HepG2 (cell line): ENCODE measurements at regions not wholly inside any gene's neighbourhood (a gene's known extent, or its start where the extent isn't known, plus 50 kb on each side); places are given as distances from the start of the nearest gene placed in this dataset.

Source experiments
- SP1 ChIP-seq, 2 experiments: fragments of 450-650 bp in 1 of 2; sonication (generic) in 1 of 2; formaldehyde crosslinking in 1 of 2; IDR thresholded peaks; 2 replicates each; pipeline versions ENCODE4 v1.4.0 to v1.6.1; 2016 to 2020; ENCODE audit warnings: missing genetic modification reagents in 1 of 2
- XRCC5 ChIP-seq: fragments of 200-400 bp; formaldehyde crosslinking; optimal IDR thresholded peaks from 2 replicates; pipeline ENCODE3; 2017; ENCODE audit warnings: mild to moderate bottlenecking, low read length
- ZNF124 ChIP-seq: sonication (generic); formaldehyde crosslinking; IDR thresholded peaks from 2 replicates; pipeline ENCODE4 v1.4.0; 2020; ENCODE audit warnings: missing genetic modification reagents
- ZNF232 ChIP-seq: sonication (generic); formaldehyde crosslinking; IDR thresholded peaks from 2 replicates; pipeline ENCODE4 v1.4.0; 2020; ENCODE audit warnings: missing genetic modification reagents, borderline replicate concordance
- ZNF781 ChIP-seq: sonication (generic); formaldehyde crosslinking; IDR thresholded peaks from 2 replicates; pipeline ENCODE4 v1.5.1; 2020; ENCODE audit warnings: borderline replicate concordance, mild to moderate bottlenecking, missing genetic modification reagents; ENCODE audit errors: not compliant biosample characterization
- TF ChIP-seq, protein P1 (sequence below): sonication (generic); formaldehyde crosslinking; IDR thresholded peaks from 2 replicates; pipeline ENCODE4 v1.4.0; 2020; ENCODE audit warnings: missing genetic modification reagents, mild to moderate bottlenecking, borderline replicate concordance
- TF ChIP-seq, protein P2 (sequence below): IDR thresholded peaks from 2 replicates; pipeline ENCODE4 v1.6.1; 2018; ENCODE audit warnings: missing genetic modification reagents
- TF ChIP-seq, protein P3 (sequence below): fragments of 450-650 bp; IDR thresholded peaks from 2 replicates; pipeline ENCODE4 v1.6.1; 2016

DNA sequence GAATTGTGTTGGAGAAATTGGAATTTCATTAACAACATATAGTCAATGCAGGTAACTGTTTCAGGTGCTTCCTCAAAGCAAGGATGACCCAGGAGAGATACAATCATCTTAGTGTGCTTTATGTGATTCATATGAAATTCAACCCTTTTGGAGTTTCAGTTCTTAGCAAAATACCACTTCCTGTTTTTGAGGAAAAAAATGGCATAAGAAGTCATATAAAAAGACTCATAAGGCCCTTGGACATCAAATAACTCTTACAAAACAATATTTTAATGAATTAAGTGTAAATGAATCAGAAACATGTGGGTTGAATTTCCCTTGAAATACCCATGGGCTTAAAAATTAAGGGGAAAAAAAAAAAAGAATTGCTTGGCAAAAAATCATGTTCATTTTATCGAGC, 926.6 kb downstream of the LTN1 start (continued):
- TF ChIP-seq, protein P1, sequence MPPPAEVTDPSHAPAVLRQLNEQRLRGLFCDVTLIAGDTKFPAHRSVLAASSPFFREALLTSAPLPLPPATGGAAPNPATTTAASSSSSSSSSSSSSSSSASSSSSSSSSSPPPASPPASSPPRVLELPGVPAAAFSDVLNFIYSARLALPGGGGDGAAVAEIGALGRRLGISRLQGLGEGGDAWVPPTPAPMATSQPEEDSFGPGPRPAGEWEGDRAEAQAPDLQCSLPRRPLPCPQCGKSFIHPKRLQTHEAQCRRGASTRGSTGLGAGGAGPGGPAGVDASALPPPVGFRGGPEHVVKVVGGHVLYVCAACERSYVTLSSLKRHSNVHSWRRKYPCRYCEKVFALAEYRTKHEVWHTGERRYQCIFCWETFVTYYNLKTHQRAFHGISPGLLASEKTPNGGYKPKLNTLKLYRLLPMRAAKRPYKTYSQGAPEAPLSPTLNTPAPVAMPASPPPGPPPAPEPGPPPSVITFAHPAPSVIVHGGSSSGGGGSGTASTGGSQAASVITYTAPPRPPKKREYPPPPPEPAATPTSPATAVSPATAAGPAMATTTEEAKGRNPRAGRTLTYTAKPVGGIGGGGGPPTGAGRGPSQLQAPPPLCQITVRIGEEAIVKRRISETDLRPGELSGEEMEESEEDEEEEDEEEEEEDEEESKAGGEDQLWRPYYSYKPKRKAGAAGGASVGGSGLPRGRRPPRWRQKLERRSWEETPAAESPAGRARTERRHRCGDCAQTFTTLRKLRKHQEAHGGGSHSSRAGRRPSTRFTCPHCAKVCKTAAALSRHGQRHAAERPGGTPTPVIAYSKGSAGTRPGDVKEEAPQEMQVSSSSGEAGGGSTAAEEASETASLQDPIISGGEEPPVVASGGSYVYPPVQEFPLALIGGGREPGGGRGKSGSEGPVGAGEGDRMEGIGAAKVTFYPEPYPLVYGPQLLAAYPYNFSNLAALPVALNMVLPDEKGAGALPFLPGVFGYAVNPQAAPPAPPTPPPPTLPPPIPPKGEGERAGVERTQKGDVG (CRISPR knock-in tag) = no peak
- TF ChIP-seq ZNF781 (CRISPR knock-in tag) (no peak), ZNF232 (CRISPR knock-in tag) (no peak), XRCC5 (no peak), ZNF124 (no peak), SP1 (IDR thresholded peaks at IDR 0.05) (no peak), SP1 (CRISPR knock-in tag; IDR thresholded peaks at IDR 0.05) (no peak)
- TF ChIP-seq, protein P2, sequence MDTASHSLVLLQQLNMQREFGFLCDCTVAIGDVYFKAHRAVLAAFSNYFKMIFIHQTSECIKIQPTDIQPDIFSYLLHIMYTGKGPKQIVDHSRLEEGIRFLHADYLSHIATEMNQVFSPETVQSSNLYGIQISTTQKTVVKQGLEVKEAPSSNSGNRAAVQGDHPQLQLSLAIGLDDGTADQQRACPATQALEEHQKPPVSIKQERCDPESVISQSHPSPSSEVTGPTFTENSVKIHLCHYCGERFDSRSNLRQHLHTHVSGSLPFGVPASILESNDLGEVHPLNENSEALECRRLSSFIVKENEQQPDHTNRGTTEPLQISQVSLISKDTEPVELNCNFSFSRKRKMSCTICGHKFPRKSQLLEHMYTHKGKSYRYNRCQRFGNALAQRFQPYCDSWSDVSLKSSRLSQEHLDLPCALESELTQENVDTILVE (CRISPR knock-in tag) = no peak
- TF ChIP-seq, protein P3, sequence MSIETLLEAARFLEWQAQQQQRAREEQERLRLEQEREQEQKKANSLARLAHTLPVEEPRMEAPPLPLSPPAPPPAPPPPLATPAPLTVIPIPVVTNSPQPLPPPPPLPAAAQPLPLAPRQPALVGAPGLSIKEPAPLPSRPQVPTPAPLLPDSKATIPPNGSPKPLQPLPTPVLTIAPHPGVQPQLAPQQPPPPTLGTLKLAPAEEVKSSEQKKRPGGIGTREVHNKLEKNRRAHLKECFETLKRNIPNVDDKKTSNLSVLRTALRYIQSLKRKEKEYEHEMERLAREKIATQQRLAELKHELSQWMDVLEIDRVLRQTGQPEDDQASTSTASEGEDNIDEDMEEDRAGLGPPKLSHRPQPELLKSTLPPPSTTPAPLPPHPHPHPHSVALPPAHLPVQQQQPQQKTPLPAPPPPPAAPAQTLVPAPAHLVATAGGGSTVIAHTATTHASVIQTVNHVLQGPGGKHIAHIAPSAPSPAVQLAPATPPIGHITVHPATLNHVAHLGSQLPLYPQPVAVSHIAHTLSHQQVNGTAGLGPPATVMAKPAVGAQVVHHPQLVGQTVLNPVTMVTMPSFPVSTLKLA = no peak
